ENCODE measurements at regions not wholly inside any gene's neighbourhood (a gene's known extent, or its start where the extent isn't known, plus 50 kb on each side); places are given as distances from the start of the nearest gene placed in this dataset.

GRCh38 chr9:109604131-109604530 is 106.0 kb upstream of the PTPN3 start:
- TF ChIP-seq POLR2A (IDR thresholded peaks at IDR 0.05) (no peak), CTCF (IDR thresholded peaks at IDR 0.05) (no peak)
